ENCODE measurements at regions not wholly inside any gene's neighbourhood (a gene's known extent, or its start where the extent isn't known, plus 50 kb on each side); places are given as distances from the start of the nearest gene placed in this dataset.
"Not testable (repeated sequence)": the region's sequence is repeated elsewhere in the genome, so short reads cannot be mapped to it uniquely, and the experiment has no call there.

DNA sequence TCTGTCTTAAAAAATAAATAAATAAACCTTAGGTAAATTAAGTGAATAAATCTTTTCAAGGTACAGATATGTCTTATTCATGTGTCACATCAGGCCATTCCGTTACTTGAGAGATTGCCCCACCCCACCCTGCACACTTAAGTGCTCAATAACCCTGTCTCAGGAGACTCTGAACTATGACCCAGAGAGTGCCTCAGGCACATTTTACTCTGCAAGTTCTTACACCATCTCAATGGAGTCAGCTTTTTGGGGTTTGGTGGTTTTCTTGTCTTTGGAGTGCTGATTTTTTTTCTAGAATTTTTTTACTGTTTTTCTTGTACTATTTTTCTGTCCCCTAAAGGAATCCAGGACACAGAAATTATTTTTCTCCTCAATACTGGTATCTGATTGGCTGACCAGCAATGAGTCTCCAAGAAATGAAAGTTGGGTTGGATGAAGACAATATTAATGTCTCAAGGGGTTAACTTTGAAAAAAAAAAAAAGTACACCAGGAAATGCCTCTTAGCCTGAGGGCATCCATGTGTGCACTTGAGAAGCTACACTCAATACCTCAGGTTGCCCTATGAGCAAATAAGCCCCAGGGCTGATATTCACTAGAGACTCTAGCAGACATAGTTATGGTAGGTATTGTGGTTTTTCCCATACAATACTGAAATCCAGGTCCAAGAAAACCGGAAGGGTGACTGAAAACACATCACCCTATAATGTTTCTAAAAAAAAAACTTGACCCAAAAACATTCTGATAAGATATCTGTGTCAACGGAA lies 114.6 kb upstream of the ZNF91 start:
- H3K27me3 Mint-ChIP-seq (ENCODE audit: low read depth), result no peaks in the 10 kb centered on the region
- no peak overlapping the region for H3K27ac Mint-ChIP-seq
- H3K4me3 Mint-ChIP-seq, result no peak overlapping the region
- DNase-seq, result no peak
- H3K9me3 Mint-ChIP-seq, result peaks cover 3% of the 10 kb centered on the region
- no peaks in the 10 kb centered on the region for H3K36me3 Mint-ChIP-seq (ENCODE audit: low read depth)
- CTCF ChIA-PET, result no interaction called here
- H3K4me1 Mint-ChIP-seq (ENCODE audit: low read depth), result no peaks in the 10 kb centered on the region
- intact Hi-C loops (cut with micrococcal nuclease), result no loop called here

DNA sequence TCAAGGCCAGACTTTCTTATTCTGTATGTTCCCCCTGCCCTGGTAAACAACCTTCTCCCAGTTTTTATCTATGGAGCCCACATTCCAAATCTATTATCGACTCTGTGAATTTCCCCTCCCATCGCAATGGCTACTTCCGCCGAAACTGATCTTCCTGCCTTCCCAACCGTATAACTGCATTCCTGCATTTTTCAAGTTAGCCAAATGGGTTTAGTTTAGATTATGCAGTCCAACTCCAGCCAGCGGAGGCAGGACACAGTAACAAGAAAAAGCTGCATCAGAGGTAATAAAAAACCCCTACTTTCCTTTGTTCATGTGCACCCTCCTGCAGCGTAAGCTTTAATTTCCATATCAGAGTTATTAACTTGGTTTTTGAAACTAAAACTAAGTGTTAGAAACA lies 112.2 kb upstream of the ZNF91 start:
- CTCF ChIA-PET, result no interaction called here
- H3K9me3 Mint-ChIP-seq, result peaks cover 3% of the 10 kb centered on the region
- intact Hi-C loops (cut with micrococcal nuclease), result no loop called here
- no peak overlapping the region for H3K4me3 Mint-ChIP-seq
- H3K36me3 Mint-ChIP-seq (ENCODE audit: low read depth), result no peaks in the 10 kb centered on the region
- no peaks in the 10 kb centered on the region for H3K4me1 Mint-ChIP-seq (ENCODE audit: low read depth)
- no peaks in the 10 kb centered on the region for H3K27me3 Mint-ChIP-seq (ENCODE audit: low read depth)
- H3K27ac Mint-ChIP-seq, result no peak overlapping the region
- DNase-seq, result no peak

DNA sequence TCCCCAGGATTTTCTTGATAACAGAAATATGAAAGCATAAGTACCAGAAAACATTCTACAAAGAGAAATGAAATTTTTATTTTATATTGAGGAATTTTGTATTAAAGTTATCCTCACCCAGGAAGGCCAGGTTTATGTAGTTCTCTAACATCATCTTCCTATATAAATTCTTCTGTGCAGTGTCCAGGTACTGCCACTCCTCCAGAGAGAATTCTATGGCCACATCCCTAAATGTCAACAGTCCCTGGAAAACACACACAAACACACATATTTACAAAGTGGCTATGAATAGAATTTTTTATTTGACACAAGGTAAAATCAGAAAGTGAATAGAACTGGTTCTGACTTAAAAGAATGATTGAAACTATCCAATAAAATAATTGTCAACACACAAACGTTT lies 110.5 kb upstream of the ZNF91 start:
- intact Hi-C loops (cut with micrococcal nuclease), result no loop called here
- CTCF ChIA-PET, result no interaction called here
- no peaks in the 10 kb centered on the region for H3K9me3 Mint-ChIP-seq

DNA sequence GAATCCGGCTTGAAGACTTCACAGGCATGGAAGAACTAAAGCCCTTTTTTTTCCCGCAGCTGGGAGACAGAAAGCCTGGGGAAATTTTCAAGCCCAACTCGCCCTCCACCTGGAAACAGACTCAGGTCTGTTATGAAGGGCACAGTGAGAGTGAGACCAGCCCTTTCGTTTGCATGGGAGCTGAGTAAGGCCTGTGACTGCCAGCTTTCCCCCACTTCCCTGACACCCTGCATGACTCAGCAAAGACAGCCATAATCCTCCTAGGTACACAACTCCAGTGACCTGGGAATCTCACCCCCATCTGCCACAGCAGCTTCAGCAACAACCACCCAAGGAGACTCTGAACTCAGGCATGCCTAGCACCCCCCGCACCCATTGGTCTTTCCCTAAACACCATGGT lies 87.6 kb upstream of the ZNF91 start:
- CTCF ChIA-PET, result no interaction called here
- Mint-ChIP-seq H3K27me3 (ENCODE audit: low read depth) (peaks cover 3% of the 10 kb centered on the region), H3K9me3 (peaks cover 19% of the 10 kb centered on the region)

More for the DNA sequence above, 110.5 kb upstream of the ZNF91 start:
- DNase-seq, result no peak
- Mint-ChIP-seq H3K4me1 (ENCODE audit: low read depth) (no peaks in the 10 kb centered on the region), H3K36me3 (ENCODE audit: low read depth) (no peaks in the 10 kb centered on the region), H3K27me3 (ENCODE audit: low read depth) (no peaks in the 10 kb centered on the region), H3K27ac (no peak overlapping the region), H3K4me3 (no peak overlapping the region)

DNA sequence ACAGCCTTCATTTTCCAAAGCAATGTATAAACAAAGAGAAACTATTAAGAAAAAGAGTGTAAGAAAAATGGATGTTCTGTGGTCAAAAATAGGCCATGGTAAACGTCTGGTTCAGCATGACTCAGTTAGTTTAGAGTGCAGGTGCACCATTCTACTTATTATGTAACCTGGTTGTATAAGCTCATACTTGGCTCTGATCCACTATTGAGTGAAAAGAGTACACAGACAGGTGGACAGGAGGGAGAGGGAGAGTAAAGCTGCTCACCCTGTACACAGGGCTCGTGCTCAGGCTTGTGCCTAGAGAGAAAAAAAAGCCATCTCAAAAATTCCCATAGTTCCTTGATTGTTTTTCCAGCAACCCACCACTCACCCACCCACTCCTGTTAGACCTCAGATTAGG lies 85.8 kb upstream of the ZNF91 start:
- Mint-ChIP-seq H3K4me3 (no peak overlapping the region), H3K4me1 (ENCODE audit: low read depth) (no peaks in the 10 kb centered on the region), H3K27me3 (ENCODE audit: low read depth) (peaks cover 3% of the 10 kb centered on the region), H3K9me3 (peaks cover 23% of the 10 kb centered on the region), H3K27ac (no peak overlapping the region), H3K36me3 (ENCODE audit: low read depth) (peaks cover 7% of the 10 kb centered on the region)
- CTCF ChIA-PET, result no interaction called here
- DNase-seq, result no peak
- intact Hi-C loops (cut with micrococcal nuclease), result no loop called here

More for the DNA sequence above, 87.6 kb upstream of the ZNF91 start:
- Mint-ChIP-seq H3K4me1 (ENCODE audit: low read depth) (no peaks in the 10 kb centered on the region), H3K27ac (no peak overlapping the region), H3K36me3 (ENCODE audit: low read depth) (peaks cover 3% of the 10 kb centered on the region), H3K4me3 (no peak overlapping the region)
- DNase-seq, result no peak
- intact Hi-C loops (cut with micrococcal nuclease), result no loop called here

DNA sequence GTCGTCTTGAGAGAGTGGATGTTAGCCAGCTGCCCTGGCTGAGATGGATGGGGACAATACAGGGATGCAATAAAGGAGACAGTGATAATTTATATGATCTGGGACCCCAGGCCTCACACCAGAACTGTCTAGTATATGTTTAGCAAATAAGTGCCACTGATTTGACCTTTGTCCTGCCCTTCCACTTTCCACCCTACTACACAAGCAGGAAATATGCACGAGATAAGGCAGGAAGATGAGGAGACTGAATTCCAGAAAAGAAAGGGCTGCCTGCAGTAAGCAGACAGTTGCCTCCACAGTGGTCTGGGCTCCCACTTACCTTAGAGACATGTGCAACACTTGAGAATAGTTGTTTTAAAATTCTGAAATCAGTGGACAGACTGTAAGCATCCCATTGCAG lies 80.2 kb upstream of the ZNF91 start:
- DNase-seq, result no peak
- H3K27ac Mint-ChIP-seq, result no peak overlapping the region
- peaks cover 17% of the 10 kb centered on the region for H3K9me3 Mint-ChIP-seq
- CTCF ChIA-PET, result no interaction called here
- peaks cover 22% of the 10 kb centered on the region for H3K27me3 Mint-ChIP-seq (ENCODE audit: low read depth)
- no peaks in the 10 kb centered on the region for H3K4me1 Mint-ChIP-seq (ENCODE audit: low read depth)
- no peak overlapping the region for H3K4me3 Mint-ChIP-seq
- intact Hi-C loops (cut with micrococcal nuclease), result no loop called here
- peaks cover 12% of the 10 kb centered on the region for H3K36me3 Mint-ChIP-seq (ENCODE audit: low read depth)

DNA sequence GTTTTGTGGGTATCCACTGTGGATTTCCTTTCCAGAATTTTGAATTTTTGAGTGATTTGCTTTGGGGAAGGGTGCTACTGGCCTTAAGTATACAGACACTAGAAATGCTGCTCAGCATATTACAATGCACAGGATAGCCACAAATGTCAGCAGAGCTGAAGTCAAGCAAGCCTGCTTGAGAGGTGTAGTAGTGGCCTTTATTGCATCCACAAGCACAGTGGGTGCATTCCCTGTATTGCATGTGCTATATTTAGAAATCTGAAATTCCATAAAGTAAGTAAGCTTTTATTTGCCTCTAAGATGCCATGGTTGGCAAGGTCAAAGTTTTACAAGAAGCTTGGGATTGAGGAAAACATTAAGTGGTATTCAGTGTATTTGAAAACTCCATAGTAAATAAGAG lies 79.5 kb upstream of the ZNF91 start:
- H3K4me3 Mint-ChIP-seq, result no peak overlapping the region
- H3K36me3 Mint-ChIP-seq (ENCODE audit: low read depth), result peaks cover 14% of the 10 kb centered on the region
- H3K27me3 Mint-ChIP-seq (ENCODE audit: low read depth), result peaks cover 28% of the 10 kb centered on the region
- peaks cover 19% of the 10 kb centered on the region for H3K9me3 Mint-ChIP-seq
- H3K27ac Mint-ChIP-seq, result no peak overlapping the region
- DNase-seq, result no peak
- CTCF ChIA-PET, result no interaction called here
- intact Hi-C loops (cut with micrococcal nuclease), result no loop called here
- no peaks in the 10 kb centered on the region for H3K4me1 Mint-ChIP-seq (ENCODE audit: low read depth)

DNA sequence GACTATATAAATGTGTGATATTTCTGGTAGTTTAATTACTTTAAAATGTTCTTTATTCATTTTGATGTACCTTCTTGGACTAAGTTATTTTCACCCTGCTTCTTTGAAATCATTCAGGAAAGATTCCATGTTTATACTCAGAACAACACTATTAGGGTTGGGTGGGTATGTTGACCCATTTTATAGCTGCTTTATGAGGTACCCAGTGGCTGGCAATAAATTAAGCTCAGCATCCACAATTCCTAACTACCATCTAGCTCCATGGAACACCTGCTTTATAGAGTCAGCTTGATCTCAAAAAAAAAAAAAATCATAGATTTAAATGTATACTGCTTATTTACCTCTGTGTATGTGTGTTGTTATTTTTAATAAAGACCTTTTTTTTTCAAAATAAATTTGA lies 78.9 kb upstream of the ZNF91 start:
- Mint-ChIP-seq H3K36me3 (ENCODE audit: low read depth) (peaks cover 16% of the 10 kb centered on the region), H3K27me3 (ENCODE audit: low read depth) (peaks cover 33% of the 10 kb centered on the region), H3K4me3 (no peak overlapping the region), H3K4me1 (ENCODE audit: low read depth) (no peaks in the 10 kb centered on the region), H3K9me3 (peaks cover 21% of the 10 kb centered on the region), H3K27ac (no peak overlapping the region)
- CTCF ChIA-PET, result no interaction called here
- intact Hi-C loops (cut with micrococcal nuclease), result no loop called here
- DNase-seq, result no peak

DNA sequence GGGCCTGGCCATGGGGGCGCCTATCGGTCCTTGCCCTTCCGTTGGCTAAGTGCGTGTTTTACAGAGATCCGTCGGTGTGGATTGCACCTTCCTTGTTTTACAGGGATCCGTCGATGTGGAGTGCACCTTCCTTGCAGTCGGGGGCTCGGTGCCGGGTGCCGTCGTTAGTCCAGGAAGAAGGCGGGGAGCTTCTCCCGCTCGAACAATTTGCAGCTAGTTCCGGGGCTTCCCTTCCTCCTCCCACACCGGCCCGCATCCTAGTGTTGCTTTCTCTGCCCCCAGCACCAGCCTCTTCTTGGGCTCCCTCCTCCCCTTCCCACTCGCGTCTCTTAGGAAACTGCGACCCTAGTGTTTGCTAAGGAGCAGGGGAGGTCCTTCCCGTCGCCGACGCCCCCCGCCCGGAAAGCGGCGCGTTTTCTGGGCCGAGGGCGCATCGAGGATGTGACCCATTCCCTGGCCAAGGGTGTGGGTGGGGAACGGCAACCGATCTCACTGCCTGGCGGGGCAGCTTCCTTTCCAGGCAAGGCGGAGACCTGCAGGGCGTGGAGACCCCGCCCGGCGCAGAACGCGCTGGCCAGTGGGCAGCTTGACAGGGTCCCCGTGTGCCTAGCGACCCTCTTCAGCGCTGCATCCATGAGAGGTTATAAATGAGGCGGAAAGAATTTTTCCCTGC lies 75.7 kb upstream of the ZNF91 start:
- Mint-ChIP-seq H3K4me1 (ENCODE audit: low read depth) (no peaks in the 10 kb centered on the region), H3K27me3 (ENCODE audit: low read depth) (peaks cover 37% of the 10 kb centered on the region), H3K27ac (no peak overlapping the region), H3K9me3 (peaks cover 30% of the 10 kb centered on the region), H3K4me3 (no peak overlapping the region), H3K36me3 (ENCODE audit: low read depth) (peaks cover 16% of the 10 kb centered on the region)
- CTCF ChIA-PET, result no interaction called here
- intact Hi-C loops (cut with micrococcal nuclease), result no loop called here
- DNase-seq, result no peak

DNA sequence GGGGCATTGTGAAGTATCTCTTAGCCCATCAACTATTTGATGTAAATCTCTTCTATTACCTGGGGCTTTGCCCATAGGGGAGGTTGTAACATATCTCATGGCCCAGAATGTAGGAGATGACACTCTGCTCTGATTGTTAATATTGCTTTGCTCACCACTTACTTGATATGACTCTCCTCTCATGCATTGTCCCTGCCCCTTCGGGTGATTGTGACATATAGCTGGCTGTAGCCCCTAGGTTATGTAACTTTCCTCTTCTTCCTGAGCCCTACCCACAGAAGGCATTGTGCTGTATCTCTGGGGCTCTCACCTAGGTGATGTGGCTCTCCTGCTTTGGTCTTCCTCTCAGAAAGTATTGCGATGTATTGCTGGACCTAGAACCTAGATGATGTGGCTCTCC lies 69.1 kb upstream of the ZNF91 start:
- intact Hi-C loops (cut with micrococcal nuclease); DNase-seq; H3K4me3 Mint-ChIP-seq; H3K27ac Mint-ChIP-seq; H3K4me1 Mint-ChIP-seq (ENCODE audit: low read depth); H3K27me3 Mint-ChIP-seq (ENCODE audit: low read depth); CTCF ChIA-PET; H3K36me3 Mint-ChIP-seq (ENCODE audit: low read depth): not testable (repeated sequence)
- H3K9me3 Mint-ChIP-seq, result peaks cover 31% of the 10 kb centered on the region

DNA sequence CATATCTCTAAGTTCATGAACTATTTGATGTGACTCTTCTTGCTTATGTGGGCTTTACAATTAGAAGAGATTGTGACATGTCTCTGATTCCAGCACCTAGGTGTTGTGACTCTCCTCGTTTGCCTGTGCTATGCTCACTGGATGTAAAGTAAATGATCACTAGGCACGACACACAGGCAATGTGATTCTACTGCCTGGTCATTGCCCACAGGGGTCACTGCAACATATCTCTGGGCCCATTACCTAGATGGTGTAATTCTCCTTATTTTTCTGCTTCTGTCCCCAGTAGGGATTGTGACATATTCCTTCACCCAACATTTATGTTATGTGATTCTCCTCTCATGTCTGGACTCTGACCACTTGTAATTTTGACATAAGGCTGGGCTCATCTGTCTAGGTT lies 65.8 kb upstream of the ZNF91 start:
- peaks cover 2% of the 10 kb centered on the region for H3K36me3 Mint-ChIP-seq (ENCODE audit: low read depth)
- no peak overlapping the region for H3K27ac Mint-ChIP-seq
- peaks cover 24% of the 10 kb centered on the region for H3K9me3 Mint-ChIP-seq
- no peaks in the 10 kb centered on the region for H3K27me3 Mint-ChIP-seq (ENCODE audit: low read depth)
- CTCF ChIA-PET, result no interaction called here
- no peaks in the 10 kb centered on the region for H3K4me1 Mint-ChIP-seq (ENCODE audit: low read depth)
- intact Hi-C loops (cut with micrococcal nuclease), result no loop called here
- no peak for DNase-seq
- no peak overlapping the region for H3K4me3 Mint-ChIP-seq

DNA sequence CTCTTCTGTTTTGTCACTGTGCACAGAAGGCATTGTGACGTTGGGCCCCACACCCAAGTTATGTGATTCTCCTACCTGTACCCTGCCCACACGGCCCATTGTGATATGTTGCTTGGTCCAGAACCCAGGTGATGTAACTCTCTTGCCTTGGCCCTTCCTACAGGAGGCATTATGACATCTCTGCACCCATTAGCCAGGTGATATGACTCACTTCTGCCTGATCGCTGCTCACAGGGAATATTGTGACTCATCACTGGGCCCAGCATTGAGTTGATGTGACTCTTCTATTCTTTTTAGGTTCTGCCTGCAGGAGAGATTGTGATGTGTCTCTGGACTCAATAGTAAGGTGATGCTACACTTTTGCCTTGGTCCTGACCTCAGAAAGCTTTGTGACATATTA lies 65.4 kb upstream of the ZNF91 start:
- Mint-ChIP-seq H3K27me3 (ENCODE audit: low read depth) (no peaks in the 10 kb centered on the region), H3K9me3 (peaks cover 21% of the 10 kb centered on the region), H3K36me3 (ENCODE audit: low read depth) (peaks cover 2% of the 10 kb centered on the region), H3K4me3 (no peak overlapping the region), H3K4me1 (ENCODE audit: low read depth) (no peaks in the 10 kb centered on the region), H3K27ac (no peak overlapping the region)
- no peak for DNase-seq
- CTCF ChIA-PET, result no interaction called here
- intact Hi-C loops (cut with micrococcal nuclease), result no loop called here
